Tibial nerve (tissue), 3 donors: ENCODE measurements at regions not wholly inside any gene's neighbourhood (a gene's known extent, or its start where the extent isn't known, plus 50 kb on each side); places are given as distances from the start of the nearest gene placed in this dataset.

Experiments used
- POLR2A ChIP-seq, 2 donors: fragments of 450-650 bp; IDR thresholded peaks; one replicate each; pipeline ENCODE4 v1.6.1; 2017; ENCODE audit warnings: antibody characterized with exemption in 2 of 2, mild to moderate bottlenecking in 2 of 2, moderate library complexity in 2 of 2
- TF ChIP-seq, protein P1 (sequence below), 5 experiments: fragments of 200-600 bp in 3 of 5; fragments of 450-650 bp in 2 of 5; sonication (generic) in 3 of 5; IDR thresholded peaks; one replicate each; pipeline ENCODE4 v1.5.1; 2016 to 2019; ENCODE audit warnings: antibody characterized with exemption in 5 of 5, mild to moderate bottlenecking in 3 of 5, moderate library complexity in 2 of 5

DNA sequence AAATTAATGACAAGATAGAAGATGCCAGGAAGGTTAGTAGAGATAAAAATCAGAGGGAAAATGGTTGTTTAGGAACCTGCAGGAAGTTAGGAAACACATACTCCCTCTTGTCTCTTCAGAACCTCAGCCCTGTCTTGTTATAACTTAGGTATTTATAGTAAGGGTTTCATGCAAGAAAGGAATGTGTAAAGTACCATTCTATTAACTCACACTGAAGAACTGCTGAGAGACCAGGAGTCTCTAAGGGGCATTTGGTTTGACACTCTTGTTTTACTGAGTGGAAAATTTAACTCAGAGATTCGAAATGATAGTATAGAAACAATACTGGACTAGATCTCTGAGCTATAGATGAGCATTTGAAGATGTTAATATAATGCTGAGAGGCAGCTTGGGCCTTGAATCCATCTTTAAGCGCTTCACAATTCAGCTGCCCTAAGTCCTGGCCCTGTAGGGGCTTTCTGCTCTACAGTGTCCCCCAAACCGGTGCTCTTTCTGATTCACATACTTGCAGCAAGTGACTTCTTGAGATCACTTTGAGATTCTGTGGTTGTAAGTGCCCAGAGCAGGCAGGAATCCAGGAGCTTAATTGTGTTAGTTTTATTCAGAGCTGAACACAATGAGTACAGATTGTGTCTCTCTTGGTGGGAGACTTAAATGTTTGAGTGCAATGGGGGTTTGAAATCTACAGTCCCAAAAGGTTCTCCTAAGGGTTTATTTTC lies 235.0 kb upstream of the RGPD4 start:
- TF ChIP-seq POLR2A (IDR thresholded peaks at IDR 0.05): no peak
- TF ChIP-seq, protein P1, sequence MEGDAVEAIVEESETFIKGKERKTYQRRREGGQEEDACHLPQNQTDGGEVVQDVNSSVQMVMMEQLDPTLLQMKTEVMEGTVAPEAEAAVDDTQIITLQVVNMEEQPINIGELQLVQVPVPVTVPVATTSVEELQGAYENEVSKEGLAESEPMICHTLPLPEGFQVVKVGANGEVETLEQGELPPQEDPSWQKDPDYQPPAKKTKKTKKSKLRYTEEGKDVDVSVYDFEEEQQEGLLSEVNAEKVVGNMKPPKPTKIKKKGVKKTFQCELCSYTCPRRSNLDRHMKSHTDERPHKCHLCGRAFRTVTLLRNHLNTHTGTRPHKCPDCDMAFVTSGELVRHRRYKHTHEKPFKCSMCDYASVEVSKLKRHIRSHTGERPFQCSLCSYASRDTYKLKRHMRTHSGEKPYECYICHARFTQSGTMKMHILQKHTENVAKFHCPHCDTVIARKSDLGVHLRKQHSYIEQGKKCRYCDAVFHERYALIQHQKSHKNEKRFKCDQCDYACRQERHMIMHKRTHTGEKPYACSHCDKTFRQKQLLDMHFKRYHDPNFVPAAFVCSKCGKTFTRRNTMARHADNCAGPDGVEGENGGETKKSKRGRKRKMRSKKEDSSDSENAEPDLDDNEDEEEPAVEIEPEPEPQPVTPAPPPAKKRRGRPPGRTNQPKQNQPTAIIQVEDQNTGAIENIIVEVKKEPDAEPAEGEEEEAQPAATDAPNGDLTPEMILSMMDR (IDR thresholded peaks at IDR 0.05): no peak
